GM13976 (cell line): ENCODE measurements at regions not wholly inside any gene's neighbourhood (a gene's known extent, or its start where the extent isn't known, plus 50 kb on each side); places are given as distances from the start of the nearest gene placed in this dataset.

Source experiments
- DNase-seq: peaks from one replicate; pipeline ENCODE4 v3.0.0; 2012; ENCODE audit warnings: low spot score
- CTCF ChIP-seq: IDR thresholded peaks from 2 replicates; pipeline ENCODE4 v1.5.1; 2012; ENCODE audit warnings: borderline replicate concordance, mild to moderate bottlenecking; ENCODE audit not compliant: insufficient read depth; ENCODE audit errors: extremely low read depth, missing control alignments, control extremely low read depth
- in situ Hi-C: fragments of 300-500 bp; cut with MboI; formaldehyde crosslinking; loops from one replicate; pipeline ENCODE4 v1.12.0; 2022; ENCODE audit warnings: low sequenced_read_pairs, mixed read lengths, inconsistent platforms; ENCODE audit not compliant: unreplicated experiment

- no peak for TF ChIP-seq CTCF
- DNase-seq: no peak
- in situ Hi-C loops: no loop called here
Measured at GRCh38 chr12:105798256-105798845, 340.4 kb downstream of the NUAK1 start.

GRCh38 chr12:105799103-105799502 is 339.7 kb downstream of the NUAK1 start:
- no peak for DNase-seq
- no peak for TF ChIP-seq CTCF
- in situ Hi-C loops: no loop called here

GRCh38 chr12:105801351-105801750 is 337.4 kb downstream of the NUAK1 start:
- no peak for DNase-seq
- TF ChIP-seq CTCF: no peak
- in situ Hi-C loops: no loop called here

GRCh38 chr12:105803292-105803691 is 335.5 kb downstream of the NUAK1 start:
- TF ChIP-seq CTCF: no peak
- no peak for DNase-seq
- in situ Hi-C loops: no loop called here

- no peak for TF ChIP-seq CTCF
- in situ Hi-C loops: no loop called here
- no peak for DNase-seq
Measured at GRCh38 chr12:105804591-105805265, 334.0 kb downstream of the NUAK1 start.

GRCh38 chr12:105805730-105806399 is 332.9 kb downstream of the NUAK1 start:
- TF ChIP-seq CTCF: no peak
- in situ Hi-C loops: no loop called here
- DNase-seq: no peak
